HG02870 (cell line): ENCODE measurements at regions not wholly inside any gene's neighbourhood (a gene's known extent, or its start where the extent isn't known, plus 50 kb on each side); places are given as distances from the start of the nearest gene placed in this dataset.
"Not testable (repeated sequence)": the region's sequence is repeated elsewhere in the genome, so short reads cannot be mapped to it uniquely, and the experiment has no call there.

Experiments
- ATAC-seq: cut with Tn5 transposase; IDR thresholded peaks from one replicate; pipeline ENCODE4 v1.9.1; 2021; ENCODE audit warnings: mild to moderate bottlenecking, moderate library complexity; ENCODE audit not compliant: unreplicated experiment

GRCh38 chr6:112459758-112460304 is 112.7 kb downstream of the RFPL4B start:
- no peak for ATAC-seq

DNA sequence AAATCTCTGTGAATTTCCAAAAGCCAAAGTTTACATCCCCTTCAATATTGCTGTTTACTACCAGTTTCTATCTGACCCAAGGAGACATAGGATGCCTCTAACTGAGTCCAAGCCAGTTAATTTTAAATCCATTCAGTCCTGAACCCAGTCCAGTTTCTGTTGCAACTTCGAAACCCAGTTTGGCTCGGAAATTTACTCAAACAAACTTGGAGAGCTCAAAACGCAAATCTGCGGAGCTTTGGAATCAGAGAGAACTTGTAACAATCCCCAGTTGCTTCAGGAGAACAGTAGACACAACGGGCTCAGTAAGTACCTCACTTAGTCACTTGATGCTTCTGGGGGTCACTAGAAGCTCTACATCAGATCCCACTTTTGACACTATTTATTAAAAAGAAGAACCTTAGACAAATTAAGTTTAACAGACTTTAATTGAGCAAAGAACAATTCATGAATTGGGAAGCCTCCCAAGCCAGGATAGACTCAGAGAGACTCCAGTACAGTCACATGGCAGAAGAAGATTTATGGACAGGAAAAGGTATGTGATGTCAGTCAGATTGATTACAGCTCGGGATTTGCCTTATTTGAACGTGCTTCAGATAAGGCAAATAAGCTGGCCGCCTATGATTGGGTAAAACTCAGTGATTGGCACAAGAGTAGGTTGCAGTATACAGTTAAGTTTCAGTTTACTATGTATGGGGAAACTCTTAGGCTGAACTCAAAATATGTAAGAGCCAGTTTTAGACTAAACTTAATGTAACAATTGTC is 118.0 kb downstream of the RFPL4B start:
- ATAC-seq: no peak

DNA sequence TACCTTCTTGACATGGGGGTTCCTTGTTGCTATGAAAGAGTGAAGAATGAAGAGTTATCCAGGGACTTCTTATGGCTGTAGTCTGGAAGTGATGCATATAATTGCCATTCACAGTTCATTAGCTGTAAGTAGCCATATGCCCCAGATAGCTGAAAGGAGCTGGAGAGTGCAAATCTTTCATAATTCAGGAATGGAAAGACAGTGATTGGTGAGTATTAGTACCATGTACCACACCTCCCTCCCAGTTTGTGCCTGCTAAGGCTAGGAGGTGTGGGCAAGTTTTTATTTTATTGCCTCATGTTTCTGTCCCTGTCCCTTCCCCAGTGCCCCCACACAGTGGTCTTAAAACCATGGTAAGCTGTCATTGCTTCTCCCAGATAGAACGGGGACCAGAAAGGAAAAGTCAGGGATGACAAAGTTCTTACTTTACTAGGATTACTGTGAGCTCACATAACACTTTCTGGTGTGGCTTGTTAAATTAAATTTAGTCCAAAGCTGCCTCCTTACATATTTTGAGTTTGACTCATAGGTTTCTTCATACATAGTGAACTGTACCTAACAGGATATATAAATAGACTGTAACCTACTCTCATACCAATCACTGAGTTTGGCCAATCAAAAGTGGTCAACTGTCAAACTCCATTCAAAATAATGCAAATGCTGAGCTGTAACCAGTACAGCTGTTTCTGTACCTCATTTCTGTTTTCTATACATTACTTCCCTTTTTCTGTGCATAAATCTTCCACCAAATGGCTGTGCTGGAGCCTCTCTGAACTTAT is 119.4 kb downstream of the RFPL4B start:
- ATAC-seq: peak; percentile 87

- no peak for ATAC-seq
These were observed 121.2 kb downstream of the RFPL4B start for GRCh38 chr6:112468359-112468758.

GRCh38 chr6:112469306-112469705 is 122.2 kb downstream of the RFPL4B start:
- ATAC-seq: no peak

DNA sequence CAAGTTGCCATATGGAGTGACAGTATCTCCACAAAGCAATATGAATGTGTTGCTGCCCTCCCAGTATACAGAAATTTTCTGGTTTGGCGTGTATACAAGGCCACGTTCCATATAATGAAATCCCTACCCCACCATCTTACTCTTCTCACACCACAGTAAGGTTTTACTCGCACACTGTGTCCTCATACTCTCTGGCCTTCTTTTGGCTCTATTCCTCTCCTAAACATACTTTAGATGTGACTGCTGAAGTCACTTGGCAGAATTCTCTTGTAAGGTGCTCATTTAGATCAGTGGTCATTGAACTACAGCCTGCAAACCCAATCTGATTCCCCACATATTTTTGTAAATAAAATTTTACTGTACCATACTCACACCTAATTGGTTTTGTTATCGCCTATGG is 123.2 kb downstream of the RFPL4B start:
- no peak for ATAC-seq

DNA sequence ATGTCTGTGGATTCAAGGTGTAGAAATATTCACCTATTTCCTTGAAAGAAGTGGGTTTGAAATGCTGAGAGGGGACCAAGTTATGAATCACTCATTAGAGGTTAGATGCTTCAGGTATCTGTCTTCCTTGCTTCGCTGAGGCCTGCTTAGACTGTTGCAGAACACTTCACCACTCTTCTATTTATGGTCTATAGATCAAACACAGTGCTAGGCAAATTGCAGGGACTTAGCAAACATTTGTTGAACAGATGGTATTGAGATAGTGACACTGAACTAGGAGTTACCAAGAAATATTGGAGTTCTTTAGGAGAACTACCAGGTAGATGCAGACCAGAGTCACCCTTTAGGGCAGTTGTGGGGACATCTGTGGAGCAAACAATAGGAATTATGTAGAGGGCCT is 123.8 kb downstream of the RFPL4B start:
- ATAC-seq: no peak

DNA sequence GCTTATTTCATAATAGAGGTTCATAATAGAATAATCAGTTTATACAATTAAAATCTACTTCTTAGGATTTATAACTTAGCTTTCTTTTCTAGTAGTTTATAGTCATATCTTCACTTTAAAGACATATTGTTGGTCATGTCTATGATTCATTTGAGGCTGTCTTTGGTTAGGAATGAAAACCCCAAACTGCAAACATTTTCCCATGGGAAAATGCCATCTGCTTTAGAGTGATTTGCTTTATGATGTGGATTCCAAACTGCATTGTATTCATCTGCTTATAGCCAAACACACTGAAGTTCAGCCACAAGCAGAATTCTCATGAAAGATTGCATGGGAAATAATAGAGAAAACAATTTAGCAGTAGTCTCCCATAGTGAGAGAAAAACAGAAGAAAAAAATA is 128.0 kb downstream of the RFPL4B start:
- no peak for ATAC-seq

DNA sequence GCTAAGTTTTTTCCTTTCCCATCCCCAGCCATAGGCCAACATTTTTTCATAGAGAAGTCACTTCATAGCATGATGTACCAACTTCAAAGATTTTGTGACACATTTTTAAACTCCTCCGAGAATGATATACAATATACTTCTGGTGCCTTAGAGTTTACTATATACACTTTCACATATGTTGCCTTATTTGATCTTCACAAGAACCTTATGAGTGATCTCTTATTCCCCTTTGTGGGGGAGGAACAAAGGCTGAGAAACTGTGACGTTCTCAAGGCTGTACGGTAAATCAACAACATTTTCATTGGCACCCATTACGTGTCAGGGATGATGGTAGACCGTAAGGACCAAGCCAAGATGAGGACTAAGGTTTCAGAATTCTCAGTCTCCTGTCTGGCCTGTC is 130.0 kb downstream of the RFPL4B start:
- ATAC-seq: no peak

- no peak for ATAC-seq
These were observed 130.9 kb downstream of the RFPL4B start for GRCh38 chr6:112478036-112478435.

DNA sequence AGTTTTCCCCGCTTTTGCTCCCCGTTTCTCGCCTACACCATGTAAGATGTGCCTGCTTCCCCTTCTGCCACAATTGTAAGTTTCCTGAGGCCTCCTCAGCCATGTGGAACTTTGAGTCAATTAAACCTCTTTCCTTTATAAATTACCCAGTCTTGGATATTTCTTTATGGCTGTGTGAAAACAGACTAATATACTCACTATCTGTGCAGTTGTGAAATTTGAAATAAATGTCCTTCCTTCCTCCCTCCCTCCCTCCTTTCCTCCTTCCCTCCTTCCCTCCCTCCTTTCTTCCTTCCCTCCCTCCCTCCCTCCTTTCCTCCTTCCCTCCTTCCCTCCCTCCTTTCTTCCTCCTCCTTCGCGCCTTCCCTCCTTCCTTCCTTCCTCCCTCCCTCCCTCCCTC is 132.8 kb downstream of the RFPL4B start:
- not testable (repeated sequence) for ATAC-seq

- no peak for ATAC-seq
These were observed 133.4 kb downstream of the RFPL4B start for GRCh38 chr6:112480553-112480952.

- ATAC-seq: no peak
These were observed 134.1 kb downstream of the RFPL4B start for GRCh38 chr6:112481211-112481610.

- ATAC-seq: no peak
These were observed 135.2 kb downstream of the RFPL4B start for GRCh38 chr6:112482373-112482772.

DNA sequence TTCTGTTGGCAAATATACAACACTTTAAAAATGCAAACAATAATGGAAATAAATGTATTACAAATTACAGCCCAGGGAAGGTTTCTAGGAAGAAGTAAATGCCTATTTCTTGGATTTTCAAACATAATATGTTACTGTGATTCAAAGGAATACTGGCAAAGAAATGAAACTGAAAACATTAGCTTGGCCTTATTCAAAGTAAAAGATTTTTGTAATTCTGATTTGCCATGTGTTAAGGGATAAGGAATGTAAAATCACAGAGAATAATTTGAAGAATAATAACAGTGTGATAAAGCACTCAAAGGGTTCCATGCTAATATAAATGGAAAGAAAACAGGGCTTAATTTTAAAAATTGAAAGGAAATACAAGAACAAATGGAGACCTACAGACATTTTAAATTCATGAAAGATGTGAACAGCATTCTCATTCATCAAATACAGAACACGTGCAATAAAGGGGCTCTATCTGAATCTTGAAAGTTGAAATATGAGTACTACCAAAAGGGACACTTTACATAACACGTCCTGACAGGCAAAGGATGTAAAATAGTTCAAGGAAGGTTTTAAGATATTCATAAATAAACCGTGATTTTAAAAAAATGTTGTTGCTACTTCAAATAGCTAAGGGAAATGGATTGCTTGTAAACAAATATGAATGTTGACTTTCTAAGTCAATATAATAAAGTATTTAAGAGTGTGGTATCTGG is 138.1 kb downstream of the RFPL4B start:
- ATAC-seq: no peak

DNA sequence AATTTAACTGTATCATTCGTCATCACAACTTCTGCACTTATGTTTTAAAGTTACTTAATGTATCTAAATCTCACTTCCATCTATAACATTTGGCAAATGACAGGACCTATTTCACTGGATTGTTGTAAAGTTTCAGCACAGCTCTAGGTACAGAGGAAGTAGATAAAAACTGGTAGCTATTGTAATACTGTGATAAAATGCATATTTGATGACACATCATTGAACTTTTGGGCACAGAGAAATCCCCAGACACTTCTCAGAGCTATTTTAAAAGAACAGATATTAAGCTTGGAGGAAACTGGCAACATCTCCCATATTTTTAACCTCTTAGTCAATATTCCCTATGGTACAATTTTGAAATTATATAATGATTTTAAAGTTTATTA is 138.7 kb downstream of the RFPL4B start:
- ATAC-seq: no peak

DNA sequence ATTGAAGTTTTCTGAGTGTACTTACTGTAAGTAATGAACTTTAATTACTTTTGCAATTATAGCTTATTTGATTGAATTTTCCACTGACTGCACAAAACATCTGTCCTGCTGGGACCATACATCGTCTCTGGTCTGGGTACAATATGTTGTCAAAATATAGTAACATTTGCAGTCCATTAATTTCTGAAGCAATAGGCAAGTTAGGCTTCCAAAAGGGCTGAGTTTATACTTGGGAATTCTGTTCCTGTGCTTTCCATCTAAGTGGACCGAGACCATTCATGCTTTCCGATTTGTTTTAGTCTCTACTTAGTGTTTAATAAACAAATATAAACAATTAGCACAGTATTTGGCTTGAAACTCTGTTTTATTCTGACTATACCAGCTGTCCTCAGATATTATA is 139.3 kb downstream of the RFPL4B start:
- no peak for ATAC-seq

GRCh38 chr6:112488238-112488637 is 141.1 kb downstream of the RFPL4B start:
- ATAC-seq: no peak

DNA sequence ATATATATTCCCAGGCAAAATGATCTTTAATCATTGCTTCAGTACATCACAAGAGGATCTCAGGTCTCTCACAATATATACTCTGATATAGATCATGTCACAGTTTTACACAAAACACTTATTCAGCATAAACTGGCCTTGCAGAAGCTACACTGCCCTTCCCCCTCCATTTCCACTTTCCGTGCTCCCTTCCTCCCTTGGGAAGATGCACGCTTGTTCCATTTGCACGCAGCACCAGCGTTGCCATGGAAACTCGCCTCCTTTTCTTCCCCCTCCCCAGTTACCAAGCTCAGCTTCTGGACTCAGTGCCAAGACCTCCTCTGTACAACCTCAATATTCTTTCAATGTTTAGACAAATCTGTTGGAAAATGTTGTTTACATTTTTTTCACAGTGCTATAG is 154.6 kb downstream of the RFPL4B start:
- ATAC-seq: no peak

GRCh38 chr6:112502351-112503090 is 155.4 kb downstream of the RFPL4B start:
- no peak for ATAC-seq

- ATAC-seq: no peak
These were observed 156.0 kb downstream of the RFPL4B start for GRCh38 chr6:112503091-112503596.
